ENCODE measurements at regions not wholly inside any gene's neighbourhood (a gene's known extent, or its start where the extent isn't known, plus 50 kb on each side); places are given as distances from the start of the nearest gene placed in this dataset.

GRCh38 chr9:17045381-17045940, 89.4 kb upstream of the CNTLN start:
- H3K9ac ChIP-seq (ENCODE audit: extremely low read depth, low read length, poor library complexity, severe bottlenecking): no peak overlapping the region
- Mint-ChIP-seq H3K36me3 (ENCODE audit: low read depth) (no peaks in the 10 kb centered on the region), H3K4me1 (no peaks in the 10 kb centered on the region), H3K4me3 (no peak overlapping the region), H3K9me3 (no peaks in the 10 kb centered on the region), H3K27ac (no peak overlapping the region), H3K27me3 (ENCODE audit: insufficient read depth) (peaks cover 5% of the 10 kb centered on the region)
- H3K27me3 ChIP-seq (ENCODE audit: control insufficient read depth, insufficient read depth, low read length, poor library complexity, severe bottlenecking): no peaks in the 10 kb centered on the region
- H3K9me3 ChIP-seq (ENCODE audit: control insufficient read depth, low read length): no peaks in the 10 kb centered on the region
- WGBS, 2 experiments (ENCODE audit: insufficient coverage in 1 of 2, insufficient read length in 1 of 2): 94% methylated on average over 3 of the region's 3 CpGs; no CpG with 5 or more reads in 1 of the 2 experiments
- H3K27ac ChIP-seq (ENCODE audit: low read depth, low read length): no peak overlapping the region
- H3K4me3 ChIP-seq (ENCODE audit: low read length): no peak overlapping the region
- H3K36me3 ChIP-seq (ENCODE audit: control insufficient read depth, insufficient read depth, low read length): no peaks in the 10 kb centered on the region
- no peak for DNase-seq
- TF ChIP-seq CTCF (conservative IDR thresholded peaks at IDR 0.05): no peak
- H3K4me1 ChIP-seq (ENCODE audit: control insufficient read depth, insufficient read depth, low read length): no peaks in the 10 kb centered on the region

- no peak overlapping the region for H3K9ac ChIP-seq (ENCODE audit: extremely low read depth, low read length, poor library complexity, severe bottlenecking)
- Mint-ChIP-seq H3K27ac (no peak overlapping the region), H3K36me3 (ENCODE audit: low read depth) (no peaks in the 10 kb centered on the region), H3K9me3 (no peaks in the 10 kb centered on the region), H3K4me1 (no peaks in the 10 kb centered on the region), H3K4me3 (no peak overlapping the region), H3K27me3 (ENCODE audit: insufficient read depth) (no peaks in the 10 kb centered on the region)
- H3K27me3 ChIP-seq (ENCODE audit: control insufficient read depth, insufficient read depth, low read length, poor library complexity, severe bottlenecking): no peaks in the 10 kb centered on the region
- TF ChIP-seq CTCF (conservative IDR thresholded peaks at IDR 0.05): no peak
- DNase-seq: no peak
- no peak overlapping the region for H3K4me3 ChIP-seq (ENCODE audit: low read length)
- H3K36me3 ChIP-seq (ENCODE audit: control insufficient read depth, insufficient read depth, low read length): no peaks in the 10 kb centered on the region
- no peaks in the 10 kb centered on the region for H3K4me1 ChIP-seq (ENCODE audit: control insufficient read depth, insufficient read depth, low read length)
- 98 to 100% methylated on average over 1 to 3 of the region's 3 CpGs for WGBS, 2 experiments (ENCODE audit: insufficient coverage in 1 of 2, insufficient read length in 1 of 2)
- no peaks in the 10 kb centered on the region for H3K9me3 ChIP-seq (ENCODE audit: control insufficient read depth, low read length)
- no peak overlapping the region for H3K27ac ChIP-seq (ENCODE audit: low read depth, low read length)
Observed at GRCh38 chr9:17031546-17031945, 103.3 kb upstream of the CNTLN start.

GRCh38 chr9:17025281-17025680, 109.6 kb upstream of the CNTLN start:
- H3K4me1 ChIP-seq (ENCODE audit: control insufficient read depth, insufficient read depth, low read length): no peaks in the 10 kb centered on the region
- H3K27ac ChIP-seq (ENCODE audit: low read depth, low read length): no peak overlapping the region
- TF ChIP-seq CTCF (conservative IDR thresholded peaks at IDR 0.05): no peak
- Mint-ChIP-seq H3K4me1 (no peaks in the 10 kb centered on the region), H3K4me3 (no peak overlapping the region), H3K27ac (no peak overlapping the region), H3K36me3 (ENCODE audit: low read depth) (no peaks in the 10 kb centered on the region), H3K9me3 (no peaks in the 10 kb centered on the region), H3K27me3 (ENCODE audit: insufficient read depth) (no peaks in the 10 kb centered on the region)
- H3K27me3 ChIP-seq (ENCODE audit: control insufficient read depth, insufficient read depth, low read length, poor library complexity, severe bottlenecking): no peaks in the 10 kb centered on the region
- no peaks in the 10 kb centered on the region for H3K9me3 ChIP-seq (ENCODE audit: control insufficient read depth, low read length)
- no peak for DNase-seq
- H3K4me3 ChIP-seq (ENCODE audit: low read length): no peak overlapping the region
- no peak overlapping the region for H3K9ac ChIP-seq (ENCODE audit: extremely low read depth, low read length, poor library complexity, severe bottlenecking)
- no peaks in the 10 kb centered on the region for H3K36me3 ChIP-seq (ENCODE audit: control insufficient read depth, insufficient read depth, low read length)

Data from endodermal cell (in vitro differentiated cells).